T47D (cell line): ENCODE measurements at regions not wholly inside any gene's neighbourhood (a gene's known extent, or its start where the extent isn't known, plus 50 kb on each side); places are given as distances from the start of the nearest gene placed in this dataset.
A peak's percentile ranks its signal among the peaks of the same experiment; 100 is the strongest.
"Not testable (repeated sequence)": the region's sequence is repeated elsewhere in the genome, so short reads cannot be mapped to it uniquely, and the experiment has no call there.

ENCODE experiments used
- DNase-seq, 2 experiments: peaks; one replicate each; pipeline versions ENCODE4 v3.0.0 to v3.0.0-alpha.2; 2011 to 2012; ENCODE audit warnings: low read depth in 1 of 2, low spot score in 1 of 2
- JUND ChIP-seq: IDR thresholded peaks from 2 replicates; pipeline ENCODE4 v1.6.1; 2012; ENCODE audit warnings: low read depth
- in situ Hi-C: cut with HindIII; loops from 2 replicates; pipeline ENCODE4 v1.10.0; 2016; ENCODE audit warnings: low sequenced_read_pairs, low pct_unique_long_range_greater_than_20kb

DNA sequence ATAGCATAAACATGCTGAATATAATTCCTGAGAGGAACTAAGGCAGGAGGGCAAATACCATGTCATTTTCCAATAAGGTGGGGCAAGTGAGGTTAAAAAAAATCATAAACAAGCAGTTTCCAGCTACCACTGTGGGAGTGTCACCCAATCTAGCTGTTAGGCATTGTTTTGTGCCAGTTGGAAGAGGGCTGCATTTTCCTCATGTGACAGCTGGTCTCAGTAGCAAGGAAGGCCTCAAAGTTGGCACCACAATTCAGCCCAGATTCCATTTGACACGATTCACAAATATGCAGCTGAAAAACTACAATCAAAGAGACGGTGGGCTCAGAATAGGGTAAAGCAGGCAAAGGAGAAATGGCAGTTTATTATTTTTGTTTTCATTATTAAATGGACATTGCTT, 636.1 kb downstream of the KIF4B start:
- in situ Hi-C loops, result no loop called here

DNA sequence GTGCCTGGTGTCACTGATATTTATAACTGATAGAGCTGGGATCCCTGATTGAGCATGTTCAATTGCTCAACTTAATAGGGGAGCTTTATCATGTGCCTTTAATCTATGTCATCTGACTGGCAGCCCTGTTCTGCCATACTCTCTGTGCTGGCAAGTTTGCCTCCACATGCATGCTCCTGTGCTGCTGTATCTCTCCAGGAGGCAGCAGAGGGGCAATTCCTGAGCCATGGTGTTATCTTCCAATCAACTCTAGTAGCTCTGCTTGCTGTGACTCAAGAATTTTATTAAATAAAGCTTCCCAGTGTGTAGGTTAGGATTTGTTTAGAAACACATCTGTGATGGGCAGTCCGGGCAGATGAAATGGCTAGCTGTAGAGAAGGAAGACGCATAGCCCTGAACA, 642.0 kb downstream of the KIF4B start:
- in situ Hi-C loops, result no loop called here
- no peak for TF ChIP-seq JUND
- DNase-seq, result no peak

More for the DNA sequence above, 636.1 kb downstream of the KIF4B start:
- no peak for TF ChIP-seq JUND
- no peak for DNase-seq

DNA sequence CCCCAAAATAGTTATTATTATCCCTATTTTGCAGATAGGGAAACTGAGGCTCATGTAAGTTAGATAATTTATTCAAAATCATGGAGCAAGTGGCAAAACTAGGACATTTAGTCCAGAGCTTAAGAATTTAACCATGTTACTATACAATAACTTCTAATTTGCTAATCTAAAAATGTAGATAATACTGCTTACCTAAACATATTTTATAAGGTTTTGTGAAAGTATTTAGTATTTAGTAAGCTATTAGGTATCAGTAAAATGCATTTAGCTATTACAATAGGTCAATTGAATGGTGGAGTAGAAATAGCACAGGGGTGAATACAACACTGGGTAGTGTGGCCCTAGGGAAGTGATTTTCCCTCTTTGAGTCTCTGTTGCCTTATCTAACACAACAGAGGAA, 648.3 kb downstream of the KIF4B start:
- in situ Hi-C loops, result no loop called here
- TF ChIP-seq JUND, result no peak
- no peak for DNase-seq

DNA sequence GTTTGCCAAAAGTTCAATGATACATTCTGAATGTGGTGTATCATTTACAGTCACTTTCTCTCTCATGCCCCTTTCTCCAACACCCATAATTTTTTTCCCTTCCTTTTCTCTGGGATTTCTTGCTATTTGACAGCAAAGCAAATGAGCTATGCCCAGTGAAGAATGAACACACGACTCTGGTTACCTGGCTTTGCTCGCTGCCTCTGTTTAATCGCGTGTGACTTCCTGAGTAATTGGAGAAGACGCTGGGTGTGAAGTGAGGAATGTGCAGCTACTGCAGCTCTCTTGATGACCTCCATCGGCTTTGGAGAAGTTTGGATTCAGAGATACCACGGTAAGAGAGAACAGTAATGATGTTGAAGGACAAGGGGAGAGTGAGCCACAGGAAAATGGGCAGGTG, 651.8 kb downstream of the KIF4B start:
- in situ Hi-C loops, result no loop called here
- no peak for TF ChIP-seq JUND
- DNase-seq, result no peak

DNA sequence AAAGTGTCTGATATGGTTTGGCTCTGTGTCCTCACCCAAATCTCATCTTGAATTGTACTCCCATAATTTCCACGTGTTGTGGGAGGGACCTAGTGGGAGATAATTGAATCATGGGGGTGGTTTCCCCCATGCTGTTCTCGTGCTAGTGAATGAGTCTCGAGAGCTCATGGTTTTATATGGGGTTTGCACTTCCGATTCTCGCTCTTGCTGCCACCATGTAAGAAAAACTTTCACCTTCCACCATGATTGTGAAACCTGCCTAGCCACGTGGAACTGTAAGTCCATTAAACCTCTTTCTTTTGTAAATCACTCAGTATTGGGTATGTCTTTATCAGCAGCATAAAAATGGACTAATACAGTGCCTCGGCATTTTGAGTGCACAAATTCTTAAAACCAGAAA, 655.0 kb upstream of the SGCD start:
- DNase-seq, in situ Hi-C loops: not testable (repeated sequence)

DNA sequence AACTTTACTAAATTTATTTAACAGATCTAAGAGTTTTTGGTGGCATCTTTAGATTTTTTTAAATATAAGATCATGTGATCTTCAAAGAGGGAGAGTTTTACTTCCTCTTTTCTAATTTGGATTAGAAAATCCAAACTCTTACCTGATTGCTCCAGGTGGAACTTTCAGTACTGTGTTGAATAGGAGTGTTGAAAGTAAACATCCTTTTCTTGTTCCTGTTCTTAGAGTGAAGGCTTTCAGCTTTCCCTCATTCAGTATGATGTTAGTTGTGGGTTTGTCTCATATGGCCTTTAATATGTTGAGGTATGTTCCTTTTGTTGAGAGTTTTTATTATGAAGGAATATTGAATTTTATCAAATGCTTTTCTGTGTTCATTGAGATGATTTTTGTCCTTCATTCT, 650.0 kb upstream of the SGCD start:
- DNase-seq, result no peak
- in situ Hi-C loops, result no loop called here
- no peak for TF ChIP-seq JUND

DNA sequence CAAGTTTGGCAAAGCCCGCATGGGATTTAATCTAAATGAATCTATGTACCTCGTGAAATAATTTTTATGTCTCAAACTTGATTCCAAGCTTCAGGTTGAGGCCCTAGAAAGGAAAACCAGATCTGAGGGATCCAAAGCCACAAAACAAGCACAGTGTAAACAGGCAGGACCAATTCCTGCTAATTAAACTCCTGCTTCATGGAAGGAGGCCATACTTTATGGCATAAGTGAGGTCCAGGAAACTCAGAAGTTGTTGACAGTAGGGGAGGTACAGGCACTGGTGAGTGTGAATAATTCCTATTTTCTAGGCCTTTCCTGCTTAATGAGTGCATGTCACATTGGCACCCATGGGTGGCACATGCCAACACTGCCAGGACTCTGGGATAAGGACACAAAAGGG, 648.6 kb upstream of the SGCD start:
- no peak for TF ChIP-seq JUND
- DNase-seq, result no peak
- in situ Hi-C loops, result no loop called here

DNA sequence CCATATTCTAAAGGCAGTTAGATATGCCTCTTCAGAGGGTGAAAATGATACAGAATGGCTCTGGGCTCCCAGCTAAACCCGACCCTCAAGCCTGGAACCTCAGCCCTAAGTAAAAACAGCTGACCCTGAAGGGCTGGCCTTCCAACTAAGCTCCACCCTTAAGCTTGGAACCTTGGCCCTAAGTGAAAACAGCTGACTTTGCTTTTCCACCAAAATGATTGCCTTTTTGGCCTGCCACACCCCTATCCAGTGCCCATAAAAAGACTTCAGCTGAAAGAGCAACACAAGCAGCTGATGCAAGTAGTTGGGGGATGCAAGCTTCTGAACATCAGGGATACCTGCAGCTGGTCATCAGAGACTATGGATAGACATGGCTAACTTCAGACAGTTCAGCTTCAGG, 647.4 kb upstream of the SGCD start:
- DNase-seq, result no peak
- in situ Hi-C loops, result no loop called here
- no peak for TF ChIP-seq JUND

DNA sequence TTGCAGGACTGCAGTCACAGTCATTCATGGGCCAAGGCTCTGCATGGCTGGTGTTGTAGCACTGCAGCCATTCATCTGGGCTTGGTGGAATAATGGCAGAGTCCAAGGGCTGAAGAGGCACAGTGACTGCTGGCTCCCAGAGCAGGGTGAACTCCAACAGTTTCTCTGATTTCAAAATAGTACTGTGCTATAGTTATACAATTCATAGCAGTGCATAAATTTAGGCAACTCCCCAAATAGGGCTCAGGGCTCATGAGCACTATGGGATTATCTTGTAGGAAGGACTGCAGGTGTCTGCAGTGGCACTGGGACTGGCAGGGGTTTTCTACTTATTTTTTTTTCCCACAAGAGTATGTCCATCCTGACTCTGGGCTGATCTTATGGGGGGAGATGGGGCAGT, 642.5 kb upstream of the SGCD start:
- no peak for DNase-seq
- in situ Hi-C loops, result no loop called here
- no peak for TF ChIP-seq JUND

DNA sequence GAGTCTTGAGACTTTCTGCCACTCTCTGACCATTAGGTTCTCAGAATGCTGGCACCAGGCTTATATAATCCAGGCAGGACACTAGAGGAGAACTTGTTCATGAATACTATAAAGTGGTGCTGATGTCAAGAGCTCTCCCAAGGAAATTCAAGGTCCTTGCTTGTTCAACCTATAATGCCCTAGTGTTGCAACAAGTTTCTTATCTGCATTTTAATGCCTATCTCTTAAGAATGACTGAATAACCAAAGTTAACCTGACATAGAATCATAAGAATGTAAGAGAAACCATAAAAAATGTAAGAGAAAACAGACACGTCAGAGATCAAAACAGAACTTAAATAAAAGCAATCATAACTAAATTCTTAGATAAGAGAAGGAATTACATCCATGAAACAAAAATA, 640.8 kb upstream of the SGCD start:
- in situ Hi-C loops, result no loop called here
- no peak for DNase-seq
- no peak for TF ChIP-seq JUND

DNA sequence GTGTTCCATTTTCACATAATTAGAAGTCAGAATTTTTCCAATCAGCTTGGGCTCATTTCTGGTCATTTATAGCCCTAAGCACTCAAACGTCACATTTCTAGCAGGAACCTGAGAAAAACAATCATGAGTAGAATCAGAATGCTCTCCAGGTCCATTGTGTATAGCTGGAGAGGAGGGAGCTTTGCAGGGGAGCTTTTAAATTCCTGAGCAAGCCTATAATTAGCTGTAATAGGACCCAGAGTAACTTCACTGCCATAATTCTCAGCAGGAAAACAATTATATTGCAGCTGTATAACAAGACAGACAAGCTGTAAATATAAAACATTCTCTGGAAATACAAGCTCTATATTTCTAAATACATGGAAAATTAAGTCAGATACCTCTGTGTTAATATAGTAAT, 637.6 kb upstream of the SGCD start:
- in situ Hi-C loops, result no loop called here
- no peak for TF ChIP-seq JUND
- no peak for DNase-seq

DNA sequence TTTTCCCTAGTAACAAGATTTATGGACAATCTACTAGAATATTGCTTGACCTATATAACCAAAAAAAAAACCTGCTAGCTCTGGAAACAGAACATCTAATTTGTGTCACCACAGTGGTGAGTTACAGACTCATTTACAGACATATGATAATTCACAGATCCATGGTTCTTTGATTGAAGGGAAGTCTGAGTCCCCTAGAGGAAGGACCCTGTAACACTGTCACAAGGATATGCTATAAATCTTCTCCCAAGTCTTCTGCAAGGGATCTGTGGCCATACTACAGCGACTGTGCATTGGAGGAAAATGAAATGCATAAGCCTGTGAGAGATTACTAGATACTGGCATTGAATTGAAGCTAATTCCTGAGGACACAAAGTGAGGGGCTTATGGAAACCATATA, 630.6 kb upstream of the SGCD start:
- DNase-seq, result no peak
- no peak for TF ChIP-seq JUND
- in situ Hi-C loops, result no loop called here

DNA sequence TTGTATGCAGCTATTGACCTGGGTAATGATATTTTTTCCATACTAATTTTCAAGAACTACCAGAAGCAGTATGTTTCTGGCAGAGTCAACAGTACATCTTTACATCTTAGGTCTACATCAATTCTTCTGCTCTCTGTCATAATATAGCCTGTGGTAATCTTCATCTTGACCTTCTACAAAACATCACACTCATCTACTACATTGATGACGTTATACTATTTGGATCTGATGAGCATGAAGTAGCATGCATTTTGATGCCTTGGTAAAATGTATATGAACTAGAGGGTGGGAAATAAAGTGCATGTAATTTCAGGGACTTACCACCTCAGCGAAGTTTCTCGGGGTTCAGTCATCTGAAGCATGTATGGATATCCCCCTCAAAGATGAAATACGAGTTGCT, 629.7 kb upstream of the SGCD start:
- DNase-seq, result no peak
- in situ Hi-C loops, result no loop called here
- no peak for TF ChIP-seq JUND

DNA sequence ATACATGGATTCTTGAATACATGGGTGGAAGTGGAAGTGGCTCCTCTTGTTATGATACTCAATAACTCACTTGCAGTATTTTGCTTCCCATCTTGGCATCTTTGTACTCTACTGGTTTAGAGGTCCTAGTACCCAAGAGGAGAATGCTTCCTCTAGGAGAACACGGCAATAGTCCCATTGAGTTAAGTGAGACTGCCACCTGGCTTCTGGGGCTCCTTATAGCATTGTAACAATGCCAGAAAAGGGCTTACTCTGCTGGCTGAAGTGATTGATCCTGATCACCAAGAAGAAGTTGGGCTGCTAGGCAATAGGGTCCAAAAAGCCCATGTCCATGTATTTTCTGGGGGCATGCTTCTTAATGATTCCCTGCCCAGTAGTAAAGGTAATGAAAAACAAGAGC, 627.6 kb upstream of the SGCD start:
- peak; percentile 16 to 64 for DNase-seq
- in situ Hi-C loops, result no loop called here
- TF ChIP-seq JUND, result no peak

DNA sequence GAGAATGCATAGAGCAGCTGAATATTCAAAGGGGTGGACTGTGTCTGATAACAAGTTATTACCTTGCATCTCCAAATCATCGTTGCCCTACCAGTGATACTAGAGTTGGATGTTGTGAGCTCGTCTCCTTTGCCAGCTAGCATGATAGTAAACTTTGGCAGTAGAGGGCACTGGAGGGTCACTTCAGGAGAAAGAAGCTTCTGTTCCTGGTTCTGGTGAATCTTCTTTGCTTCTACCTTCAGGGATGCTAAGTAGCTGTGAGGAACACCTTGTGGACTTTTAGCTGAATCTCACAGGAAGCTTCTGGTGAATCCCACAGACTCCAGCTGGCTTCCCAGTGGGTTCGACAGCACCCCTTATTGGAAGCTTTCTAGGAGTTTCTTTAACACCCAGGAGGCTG, 626.6 kb upstream of the SGCD start:
- DNase-seq, result peak in 1 of 2 experiments; percentile 70
- TF ChIP-seq JUND, result no peak
- in situ Hi-C loops, result no loop called here
